D721Med (cell line): ENCODE measurements at regions not wholly inside any gene's neighbourhood (a gene's known extent, or its start where the extent isn't known, plus 50 kb on each side); places are given as distances from the start of the nearest gene placed in this dataset.
A peak's percentile ranks its signal among the peaks of the same experiment; 100 is the strongest.
"Not testable (repeated sequence)": the region's sequence is repeated elsewhere in the genome, so short reads cannot be mapped to it uniquely, and the experiment has no call there.

Experiments used
- DNase-seq: peaks from one replicate; pipeline ENCODE4 v3.0.0; 2011; ENCODE audit warnings: low spot score; ENCODE audit not compliant: insufficient read length
- FAIRE-seq: peaks from 2 replicates; lab custom pipeline; 2011; peaks lifted over from hg19 to GRCh38; lab: Jason Lieb, UNC
- TF ChIP-seq, protein P1 (sequence below): IDR thresholded peaks from 2 replicates; pipeline ENCODE4 v1.5.1; 2012; ENCODE audit warnings: mild to moderate bottlenecking, control low read depth; ENCODE audit not compliant: insufficient read depth; ENCODE audit errors: missing control alignments

- DNase-seq: no peak
- TF ChIP-seq, protein P1, sequence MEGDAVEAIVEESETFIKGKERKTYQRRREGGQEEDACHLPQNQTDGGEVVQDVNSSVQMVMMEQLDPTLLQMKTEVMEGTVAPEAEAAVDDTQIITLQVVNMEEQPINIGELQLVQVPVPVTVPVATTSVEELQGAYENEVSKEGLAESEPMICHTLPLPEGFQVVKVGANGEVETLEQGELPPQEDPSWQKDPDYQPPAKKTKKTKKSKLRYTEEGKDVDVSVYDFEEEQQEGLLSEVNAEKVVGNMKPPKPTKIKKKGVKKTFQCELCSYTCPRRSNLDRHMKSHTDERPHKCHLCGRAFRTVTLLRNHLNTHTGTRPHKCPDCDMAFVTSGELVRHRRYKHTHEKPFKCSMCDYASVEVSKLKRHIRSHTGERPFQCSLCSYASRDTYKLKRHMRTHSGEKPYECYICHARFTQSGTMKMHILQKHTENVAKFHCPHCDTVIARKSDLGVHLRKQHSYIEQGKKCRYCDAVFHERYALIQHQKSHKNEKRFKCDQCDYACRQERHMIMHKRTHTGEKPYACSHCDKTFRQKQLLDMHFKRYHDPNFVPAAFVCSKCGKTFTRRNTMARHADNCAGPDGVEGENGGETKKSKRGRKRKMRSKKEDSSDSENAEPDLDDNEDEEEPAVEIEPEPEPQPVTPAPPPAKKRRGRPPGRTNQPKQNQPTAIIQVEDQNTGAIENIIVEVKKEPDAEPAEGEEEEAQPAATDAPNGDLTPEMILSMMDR: no peak
- FAIRE-seq: no peak
Measured at GRCh38 chrX:46179748-46180147, 365.5 kb downstream of the ZNF674 start.

- FAIRE-seq (no peak), DNase-seq (no peak)
- TF ChIP-seq, protein P1: no peak
Measured at GRCh38 chrX:46178763-46179162, 366.5 kb downstream of the ZNF674 start.

GRCh38 chrX:46173159-46173558 is 372.1 kb downstream of the ZNF674 start:
- TF ChIP-seq, protein P1: no peak
- FAIRE-seq: no peak
- no peak for DNase-seq

GRCh38 chrX:46171457-46171856 is 373.8 kb downstream of the ZNF674 start:
- not testable (repeated sequence) for DNase-seq, FAIRE-seq

- TF ChIP-seq, protein P1: no peak
- DNase-seq (no peak), FAIRE-seq (peak; percentile 21)
Measured at GRCh38 chrX:46169808-46170207, 375.4 kb downstream of the ZNF674 start.

- DNase-seq: no peak
- FAIRE-seq: no peak
- TF ChIP-seq, protein P1: no peak
Measured at GRCh38 chrX:46168254-46168653, 377.0 kb downstream of the ZNF674 start.

DNA sequence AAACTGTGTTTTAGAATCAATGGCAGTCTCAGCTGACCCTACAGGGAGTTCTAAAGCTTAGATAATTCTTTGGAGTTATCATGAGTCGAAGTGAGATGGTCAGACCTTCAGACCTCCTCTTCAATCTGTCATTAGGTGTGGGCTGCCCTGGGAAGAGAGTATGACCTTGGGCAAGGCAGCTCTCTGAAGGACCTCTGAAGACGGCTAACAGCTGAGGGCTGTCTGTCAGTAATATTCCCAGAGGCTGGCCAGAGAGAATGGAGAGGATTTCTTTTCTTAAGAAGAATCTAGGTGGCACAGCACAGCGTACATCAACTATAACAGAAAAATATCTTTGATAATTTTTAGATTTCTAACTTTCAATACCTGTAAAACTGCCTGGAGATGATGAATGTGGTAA is 379.4 kb downstream of the ZNF674 start:
- no peak for FAIRE-seq
- TF ChIP-seq, protein P1: no peak

GRCh38 chrX:46165411-46165810 is 379.8 kb downstream of the ZNF674 start:
- FAIRE-seq (no peak), DNase-seq (no peak)
- TF ChIP-seq, protein P1: no peak

More for the DNA sequence above, 379.4 kb downstream of the ZNF674 start:
- DNase-seq: no peak
